Upper lobe of right lung (tissue), 1 donor: ENCODE measurements at regions not wholly inside any gene's neighbourhood (a gene's known extent, or its start where the extent isn't known, plus 50 kb on each side); places are given as distances from the start of the nearest gene placed in this dataset.

Source experiments
- ATAC-seq: fragments of 200-7000 bp; cut with Tn5 transposase; one replicate; pipeline ENCODE4 v1.9.1; 2020; ENCODE audit warnings: mild to moderate bottlenecking, moderate library complexity
- DNase-seq: peaks from one replicate; pipeline ENCODE4 v3.0.0-alpha.2; 2020
- H3K27ac ChIP-seq: fragments of 200-600 bp; one replicate; pipeline ENCODE4 v1.8.0; 2022
- H3K27me3 ChIP-seq: fragments of 200-600 bp; one replicate; pipeline ENCODE4 v1.8.0; 2022; ENCODE audit warnings: mild to moderate bottlenecking
- H3K36me3 ChIP-seq: fragments of 200-600 bp; one replicate; pipeline ENCODE4 v1.8.0; 2022
- H3K4me1 ChIP-seq: fragments of 200-600 bp; one replicate; pipeline ENCODE4 v1.8.0; 2022
- H3K4me3 ChIP-seq: fragments of 200-600 bp; one replicate; pipeline ENCODE4 v1.8.0; 2022; ENCODE audit warnings: mild to moderate bottlenecking
- H3K9me3 ChIP-seq: fragments of 200-600 bp; one replicate; pipeline ENCODE4 v1.8.0; 2022
- CTCF ChIP-seq: fragments of 200-600 bp; IDR thresholded peaks from one replicate; pipeline ENCODE4 v1.8.0; 2022; ENCODE audit warnings: antibody characterized with exemption
- intact Hi-C: fragments of 100-400 bp; cut with DNase I; formaldehyde crosslinking; loops from one replicate; pipeline ENCODE4 v1.11.0; 2022
- donor health status: DM: no; HTN: yes; CAD: no; lungs with severe emphysema.

- intact Hi-C loops = no loop called here
- H3K9me3 ChIP-seq = no peaks in the 10 kb centered on the region
- no peaks in the 10 kb centered on the region for H3K4me1 ChIP-seq
- ATAC-seq = no peak
- H3K27ac ChIP-seq = no peak overlapping the region
- DNase-seq = no peak
- H3K27me3 ChIP-seq = no peaks in the 10 kb centered on the region
- TF ChIP-seq CTCF = no peak
- no peaks in the 10 kb centered on the region for H3K36me3 ChIP-seq
- no peak overlapping the region for H3K4me3 ChIP-seq
Measured at GRCh38 chr18:53686965-53687364, 537.5 kb downstream of the MBD2 start.

- Histone ChIP-seq H3K27ac (no peak overlapping the region), H3K4me3 (no peak overlapping the region), H3K36me3 (no peaks in the 10 kb centered on the region), H3K9me3 (no peaks in the 10 kb centered on the region), H3K4me1 (no peaks in the 10 kb centered on the region), H3K27me3 (no peaks in the 10 kb centered on the region)
- DNase-seq = no peak
- intact Hi-C loops = no loop called here
- TF ChIP-seq CTCF = no peak
- no peak for ATAC-seq
Measured at GRCh38 chr18:53682796-53683195, 541.7 kb downstream of the MBD2 start.

- ATAC-seq (no peak), DNase-seq (no peak)
- intact Hi-C loops = no loop called here
- no peak for TF ChIP-seq CTCF
- no peak overlapping the region for H3K27ac ChIP-seq
- no peaks in the 10 kb centered on the region for H3K9me3 ChIP-seq
- H3K36me3 ChIP-seq = no peaks in the 10 kb centered on the region
- no peaks in the 10 kb centered on the region for H3K27me3 ChIP-seq
- H3K4me3 ChIP-seq = no peak overlapping the region
- no peaks in the 10 kb centered on the region for H3K4me1 ChIP-seq
Measured at GRCh38 chr18:53677480-53677879, 547.0 kb downstream of the MBD2 start.

GRCh38 chr18:53665701-53666100 is 558.8 kb downstream of the MBD2 start:
- intact Hi-C loops = no loop called here
- no peaks in the 10 kb centered on the region for H3K27me3 ChIP-seq
- no peak for DNase-seq
- no peaks in the 10 kb centered on the region for H3K9me3 ChIP-seq
- TF ChIP-seq CTCF = no peak
- no peak overlapping the region for H3K4me3 ChIP-seq
- H3K36me3 ChIP-seq = no peaks in the 10 kb centered on the region
- ATAC-seq = no peak
- no peaks in the 10 kb centered on the region for H3K4me1 ChIP-seq
- no peak overlapping the region for H3K27ac ChIP-seq

GRCh38 chr18:53664575-53664974 is 559.9 kb downstream of the MBD2 start:
- no peaks in the 10 kb centered on the region for H3K4me1 ChIP-seq
- H3K9me3 ChIP-seq = no peaks in the 10 kb centered on the region
- intact Hi-C loops = no loop called here
- TF ChIP-seq CTCF = no peak
- H3K27me3 ChIP-seq = no peaks in the 10 kb centered on the region
- ATAC-seq (no peak), DNase-seq (no peak)
- no peaks in the 10 kb centered on the region for H3K36me3 ChIP-seq
- no peak overlapping the region for H3K27ac ChIP-seq
- H3K4me3 ChIP-seq = no peak overlapping the region

GRCh38 chr18:53660306-53660705 is 564.2 kb downstream of the MBD2 start:
- no peak for TF ChIP-seq CTCF
- H3K4me1 ChIP-seq = no peaks in the 10 kb centered on the region
- no peaks in the 10 kb centered on the region for H3K27me3 ChIP-seq
- ATAC-seq (no peak), DNase-seq (no peak)
- H3K9me3 ChIP-seq = no peaks in the 10 kb centered on the region
- no peaks in the 10 kb centered on the region for H3K36me3 ChIP-seq
- no peak overlapping the region for H3K4me3 ChIP-seq
- intact Hi-C loops = no loop called here
- H3K27ac ChIP-seq = no peak overlapping the region
